Right lobe of liver (tissue), 4 donors: ENCODE measurements at regions not wholly inside any gene's neighbourhood (a gene's known extent, or its start where the extent isn't known, plus 50 kb on each side); places are given as distances from the start of the nearest gene placed in this dataset.

Experiments
- CTCF ChIP-seq, 4 donors: fragments of 200-600 bp in 3 of 4; fragments of 450-650 bp in 1 of 4; IDR thresholded peaks; one replicate each; pipeline versions ENCODE4 v1.5.1 to v1.8.0; 2016 to 2022; ENCODE audit warnings: antibody characterized with exemption in 4 of 4, mild to moderate bottlenecking in 2 of 4
- POLR2A ChIP-seq: fragments of 450-650 bp; IDR thresholded peaks from one replicate; pipeline ENCODE4 v1.6.1; 2017; ENCODE audit warnings: antibody characterized with exemption, mild to moderate bottlenecking
- donor health status: DM: no; HTN: no; CAD: no.
- donor health status: DM: no; HTN: no; CAD: no.
- donor health status: DM: no; HTN: yes; CAD: no.

- TF ChIP-seq POLR2A = no peak
- TF ChIP-seq CTCF (IDR thresholded peaks at IDR 0.05) = no peak
Measured at GRCh38 chr16:64167936-64168335, 953.9 kb downstream of the CDH11 start.
